NCI-H748 treated with DMSO at 0.1 percent for 48 hours (cell line): ENCODE measurements at regions not wholly inside any gene's neighbourhood (a gene's known extent, or its start where the extent isn't known, plus 50 kb on each side); places are given as distances from the start of the nearest gene placed in this dataset.

Experiments
- DNase-seq: peaks from one replicate; lab custom pipeline; 2025; lab: John Stamatoyannopoulos, UW

DNA sequence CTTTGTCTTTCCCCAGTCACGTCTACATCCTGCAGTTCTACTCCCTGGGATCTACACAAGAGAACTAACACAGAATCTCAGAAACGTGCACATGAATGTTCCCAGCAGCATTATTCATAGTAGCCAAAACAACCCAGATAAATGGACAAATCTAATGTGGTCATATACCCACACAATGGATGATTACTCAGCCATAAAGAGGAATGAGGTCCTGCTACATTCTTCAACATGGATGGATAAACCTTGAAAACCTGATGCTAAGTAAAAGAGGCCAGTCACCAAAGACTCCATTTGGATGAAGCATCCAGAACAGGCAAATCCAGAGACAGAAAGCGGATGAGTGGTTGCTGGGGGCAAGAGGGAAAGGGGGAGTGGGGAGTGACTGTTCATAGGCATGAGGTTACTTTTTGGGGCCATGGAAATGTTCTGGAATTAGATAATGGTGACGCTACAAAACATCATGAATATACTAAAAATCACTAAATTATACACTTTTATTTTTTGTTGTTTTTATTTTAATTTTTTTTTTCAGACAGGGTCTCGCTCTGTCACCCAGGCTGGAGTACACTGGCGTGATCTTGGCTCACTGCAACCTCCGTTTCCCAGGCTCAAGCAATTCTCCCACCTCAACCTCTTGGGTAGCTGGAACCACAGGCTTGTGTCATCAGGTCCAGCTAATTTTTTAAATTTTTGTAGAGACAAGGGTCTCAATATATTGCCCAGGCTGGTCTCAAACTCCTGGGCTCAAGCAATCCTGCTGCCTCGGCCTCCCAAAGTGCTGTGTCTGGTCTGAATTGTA lies 50.8 kb upstream of the DSN1 start:
- no peak for DNase-seq

GRCh38 chr20:36825385-36826104 lies 50.4 kb upstream of the TLDC2 start:
- DNase-seq = peak; percentile 56
